GM20000 (cell line): ENCODE measurements at regions not wholly inside any gene's neighbourhood (a gene's known extent, or its start where the extent isn't known, plus 50 kb on each side); places are given as distances from the start of the nearest gene placed in this dataset.

Experiments
- DNase-seq: peaks from one replicate; pipeline ENCODE4 v3.0.0; 2012; ENCODE audit warnings: low spot score
- CTCF ChIP-seq: IDR thresholded peaks from 2 replicates; pipeline ENCODE4 v1.5.1; 2012; ENCODE audit warnings: mild to moderate bottlenecking, control low read depth; ENCODE audit errors: extremely low read depth, missing control alignments

GRCh38 chr18:30929718-30930117, 112.8 kb downstream of the DSC3 start:
- peak; percentile 6 for DNase-seq

GRCh38 chr18:30929065-30929464, 113.5 kb downstream of the DSC3 start:
- TF ChIP-seq CTCF: no peak
- no peak for DNase-seq

More at GRCh38 chr18:30929718-30930117, 112.8 kb downstream of the DSC3 start:
- TF ChIP-seq CTCF: no peak

- TF ChIP-seq CTCF: no peak
- no peak for DNase-seq
These were observed 114.9 kb downstream of the DSC3 start for GRCh38 chr18:30927517-30928075.

- DNase-seq: no peak
- TF ChIP-seq CTCF: no peak
These were observed 115.5 kb downstream of the DSC3 start for GRCh38 chr18:30927042-30927441.

- no peak for TF ChIP-seq CTCF
- DNase-seq: no peak
These were observed 116.7 kb downstream of the DSC3 start for GRCh38 chr18:30925795-30926194.

- DNase-seq: no peak
- TF ChIP-seq CTCF: no peak
These were observed 121.8 kb downstream of the DSC3 start for GRCh38 chr18:30920757-30921156.

- DNase-seq: no peak
- TF ChIP-seq CTCF: no peak
These were observed 122.2 kb downstream of the DSC3 start for GRCh38 chr18:30920351-30920750.
